Activated T-helper 1 cell treated with Interleukin-2 at 50 U/mL for 16 hours (primary cell): ENCODE measurements at regions not wholly inside any gene's neighbourhood (a gene's known extent, or its start where the extent isn't known, plus 50 kb on each side); places are given as distances from the start of the nearest gene placed in this dataset.

Experiments
- DNase-seq: peaks from one replicate; pipeline ENCODE4 v3.0.0-alpha.2; 2020; ENCODE audit warnings: low read depth

- DNase-seq = no peak
These were observed 118.9 kb downstream of the TMEM174 start for GRCh38 chr5:73291873-73292272.

- no peak for DNase-seq
These were observed 117.2 kb downstream of the TMEM174 start for GRCh38 chr5:73290242-73290641.

DNA sequence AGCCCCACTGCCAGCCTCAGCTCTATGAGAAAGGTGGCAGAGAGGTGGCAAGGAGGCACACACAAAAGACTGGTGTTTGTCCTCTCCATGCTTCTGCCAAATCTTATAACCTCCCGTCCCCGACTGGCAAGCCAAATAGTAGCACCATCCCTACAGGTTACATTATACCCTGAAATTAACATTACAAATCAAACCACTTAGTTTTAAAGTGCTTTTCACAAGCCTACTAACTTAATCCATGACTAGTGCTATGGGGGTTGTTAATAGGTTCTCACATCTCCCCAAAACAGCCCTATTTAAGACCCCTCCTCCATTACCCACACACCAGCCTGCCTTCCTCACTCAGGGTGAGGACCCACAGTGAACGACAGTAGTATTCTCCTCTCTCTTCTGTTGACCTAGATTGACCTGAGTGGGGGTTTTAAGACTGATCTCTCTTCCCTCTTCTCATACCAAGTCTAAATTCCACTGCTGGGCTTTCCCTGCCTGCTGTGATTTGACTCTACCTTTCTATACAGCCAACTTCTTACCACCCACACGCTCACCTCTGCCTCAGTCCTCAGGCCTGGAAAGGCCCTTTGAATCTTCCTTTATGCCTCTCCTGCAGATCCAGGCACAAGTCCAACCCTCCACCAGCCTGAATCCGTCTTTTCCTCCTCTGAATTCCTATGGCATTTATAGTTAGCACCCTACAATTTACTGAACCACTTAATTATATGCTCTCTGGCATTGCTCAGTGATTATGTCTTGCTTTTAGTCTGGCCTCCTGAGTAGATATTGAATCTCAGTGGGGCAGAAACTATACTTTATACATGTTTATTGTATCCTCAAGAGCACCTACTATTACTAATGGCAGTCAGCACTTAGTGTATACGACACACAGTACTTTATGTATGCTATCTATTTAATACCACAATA is 116.1 kb downstream of the TMEM174 start:
- no peak for DNase-seq

GRCh38 chr5:73286896-73287295 is 113.9 kb downstream of the TMEM174 start:
- DNase-seq = no peak

GRCh38 chr5:73284985-73285384 is 112.0 kb downstream of the TMEM174 start:
- DNase-seq = no peak

DNA sequence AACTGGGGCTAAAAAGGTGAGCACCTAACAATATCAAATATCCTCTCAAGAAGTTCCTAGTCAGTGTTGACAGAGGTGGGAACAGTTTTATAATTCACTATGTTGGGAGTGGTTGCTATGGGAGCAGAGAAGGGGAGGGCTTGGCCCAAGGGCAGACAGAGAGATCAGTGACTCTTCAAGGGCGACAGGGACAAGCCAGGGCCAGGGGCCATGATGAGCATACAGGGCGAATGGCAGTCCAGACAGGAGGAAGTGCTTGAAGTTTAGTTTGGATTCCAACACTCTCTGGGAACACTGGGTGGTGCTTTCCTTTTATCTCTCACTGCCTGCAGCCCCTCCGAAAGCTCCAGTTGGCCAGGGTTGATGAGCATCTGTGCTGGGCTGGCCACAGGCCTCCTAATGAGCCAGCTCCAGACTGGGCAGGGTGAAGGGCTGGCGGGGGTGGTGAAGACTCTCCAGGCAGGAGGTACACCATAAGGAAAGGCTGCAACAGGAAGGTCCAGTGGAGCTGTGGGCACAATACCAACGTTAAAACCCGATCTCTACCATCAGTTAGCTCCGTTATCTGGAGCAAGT is 111.3 kb downstream of the TMEM174 start:
- DNase-seq = no peak

GRCh38 chr5:73282923-73283322 is 109.9 kb downstream of the TMEM174 start:
- DNase-seq = no peak

DNA sequence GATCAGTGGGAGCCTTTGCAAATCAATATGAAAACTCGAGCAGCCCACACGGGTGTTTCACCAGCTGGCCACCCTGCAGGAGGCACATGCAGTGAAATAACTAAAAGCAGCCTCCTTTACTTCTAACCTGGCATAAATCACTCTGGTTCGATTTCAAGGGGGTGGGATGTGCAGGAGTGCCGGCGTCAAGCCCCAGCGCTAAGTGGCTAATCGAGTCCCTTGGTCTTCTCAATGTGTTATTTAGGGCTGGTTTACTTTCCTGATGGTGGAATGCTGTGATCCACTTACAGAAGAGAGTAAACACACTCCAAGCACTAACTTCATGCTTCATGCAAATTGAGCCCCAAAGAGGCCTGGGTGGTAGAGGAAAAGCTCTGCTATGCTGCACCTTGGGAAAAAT is 109.4 kb downstream of the TMEM174 start:
- DNase-seq = no peak

GRCh38 chr5:73280821-73281746 is 108.1 kb downstream of the TMEM174 start:
- no peak for DNase-seq

DNA sequence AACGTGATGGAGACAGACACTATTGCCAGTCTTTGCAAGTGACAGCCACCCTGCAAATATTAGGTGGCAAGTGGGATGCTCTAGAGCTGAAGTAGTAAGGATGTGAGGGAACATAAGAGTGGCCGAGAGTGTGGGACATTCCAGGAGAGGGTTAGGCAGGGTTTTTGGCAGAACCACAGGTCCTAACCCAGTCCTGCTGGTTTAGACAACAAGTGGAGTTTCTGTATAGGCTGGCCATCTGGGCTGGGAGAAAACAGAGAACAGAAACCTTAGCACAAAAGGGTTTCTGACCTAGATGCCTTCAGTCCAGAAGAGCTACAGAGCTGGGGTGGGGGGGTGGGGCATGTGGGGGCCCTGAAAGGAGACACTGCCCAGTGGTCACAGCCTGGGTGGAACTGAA is 107.4 kb downstream of the TMEM174 start:
- DNase-seq = no peak

GRCh38 chr5:73279805-73280204 is 106.8 kb downstream of the TMEM174 start:
- no peak for DNase-seq

DNA sequence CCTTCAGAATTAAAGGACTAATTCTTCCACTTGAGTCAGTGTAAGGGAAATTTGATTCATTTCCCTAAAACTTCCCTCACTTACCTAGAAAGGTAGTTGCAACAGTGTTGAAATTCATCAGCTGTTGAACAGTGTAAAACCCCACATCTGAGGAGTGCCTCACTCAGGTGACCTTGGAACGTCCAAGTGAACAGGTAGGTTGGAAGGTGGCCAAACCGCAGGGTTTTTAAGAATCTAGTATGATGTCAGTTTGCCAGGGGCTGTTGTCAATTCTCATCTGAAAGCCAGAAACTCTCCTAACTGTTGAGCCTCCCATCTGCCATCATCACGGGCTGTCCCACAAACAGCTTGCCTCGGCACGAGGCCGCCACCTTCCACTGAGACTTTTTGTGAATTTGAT is 105.7 kb downstream of the TMEM174 start:
- DNase-seq = no peak

- DNase-seq = no peak
These were observed 102.1 kb downstream of the TMEM174 start for GRCh38 chr5:73274881-73275663.

DNA sequence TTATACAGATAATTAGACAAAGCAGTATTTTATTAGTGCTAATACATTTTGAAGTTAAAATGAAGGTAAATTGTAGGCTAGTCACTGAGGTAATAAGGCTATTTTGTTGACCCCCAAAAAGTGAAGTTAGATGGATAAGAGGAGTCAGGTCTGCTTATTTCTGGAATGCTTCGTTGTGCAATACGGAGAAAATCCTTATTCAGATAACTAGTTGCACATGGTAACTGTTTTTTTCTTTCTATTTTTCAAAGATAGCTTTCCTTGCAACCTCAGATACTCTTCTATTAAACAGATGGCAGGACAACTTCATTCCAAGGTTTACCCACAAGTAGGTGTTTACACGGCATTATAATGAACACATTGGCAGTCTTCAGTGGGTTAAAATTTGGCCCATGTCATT is 101.1 kb downstream of the TMEM174 start:
- DNase-seq = no peak

DNA sequence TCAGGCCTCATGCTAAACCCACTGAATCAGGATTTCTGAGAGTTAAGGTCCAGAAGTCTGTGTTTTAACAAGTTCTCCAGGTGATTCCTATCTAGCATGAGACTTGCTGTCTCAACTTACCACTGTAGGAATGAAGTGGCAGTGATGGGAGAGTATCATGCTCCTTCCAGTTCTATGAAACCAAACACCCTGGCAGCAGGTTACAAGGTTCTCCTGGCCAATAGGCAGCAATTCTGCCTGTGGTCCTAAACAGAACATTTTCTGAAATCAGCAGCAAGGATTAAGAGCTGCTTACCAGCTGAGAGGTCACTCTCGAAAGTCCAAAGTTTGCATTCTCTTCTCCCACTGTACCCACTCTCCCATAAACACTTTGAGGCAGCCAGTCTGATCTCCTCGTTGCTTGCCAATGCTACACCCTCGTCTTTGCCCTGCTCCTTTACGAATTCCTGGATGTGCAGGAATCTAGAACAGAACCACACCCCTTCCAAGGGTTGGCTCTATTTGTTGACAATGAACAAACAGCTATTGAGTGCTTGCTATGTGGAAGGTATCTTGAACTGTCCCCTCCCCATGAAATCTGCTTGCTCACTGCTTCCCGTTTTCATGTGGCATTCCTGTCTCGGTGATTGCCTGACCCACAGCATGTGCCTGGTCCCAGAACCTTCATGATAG is 100.5 kb downstream of the TMEM174 start:
- DNase-seq = no peak

- DNase-seq = no peak
These were observed 99.4 kb downstream of the TMEM174 start for GRCh38 chr5:73272351-73272750.

GRCh38 chr5:73268826-73269225 is 95.8 kb downstream of the TMEM174 start:
- DNase-seq = no peak

DNA sequence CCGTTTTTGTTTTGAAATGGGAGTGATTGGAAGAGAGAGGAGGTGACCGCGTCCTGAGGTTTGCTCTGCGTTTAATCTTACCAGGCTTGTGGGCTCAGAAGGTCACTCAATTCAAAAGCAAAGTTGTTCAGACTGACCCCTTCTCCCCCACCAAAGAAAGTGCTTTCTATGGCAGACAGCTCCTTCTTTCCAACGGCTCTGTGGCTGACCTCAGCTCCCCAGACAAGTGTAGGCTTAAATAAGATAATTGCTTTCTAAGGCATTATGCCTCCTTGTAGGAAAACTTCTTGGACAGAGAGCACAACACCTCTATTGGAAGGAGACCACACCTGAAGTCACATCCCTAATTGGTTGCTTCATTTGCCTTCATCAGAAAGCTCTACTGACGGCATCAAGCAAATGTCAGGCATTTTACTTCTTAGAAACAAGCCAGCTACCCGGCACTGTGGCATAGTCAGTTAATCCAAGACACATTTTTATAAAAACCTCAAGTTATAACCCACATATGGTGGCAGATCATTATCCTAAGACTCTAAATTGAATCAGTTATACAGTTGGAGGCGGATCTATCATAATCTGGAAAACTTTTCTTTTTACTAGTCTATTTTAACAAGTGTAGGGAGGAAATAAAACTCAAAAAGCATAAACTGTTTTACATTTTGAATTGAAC is 94.9 kb downstream of the TMEM174 start:
- DNase-seq = no peak

- DNase-seq = no peak
These were observed 94.2 kb downstream of the TMEM174 start for GRCh38 chr5:73266925-73267765.
